WERI-Rb-1 (cell line): ENCODE measurements at regions not wholly inside any gene's neighbourhood (a gene's known extent, or its start where the extent isn't known, plus 50 kb on each side); places are given as distances from the start of the nearest gene placed in this dataset.

Experiments
- DNase-seq: peaks from one replicate; pipeline ENCODE4 v3.0.0-alpha.2; 2020
- H3K27ac ChIP-seq: fragments of 250-450 bp; sonication (Bioruptor Pico); 2 replicates; pipeline ENCODE4 v1.5.1; 2020; ENCODE audit warnings: mild to moderate bottlenecking, moderate library complexity
- H3K27me3 ChIP-seq: fragments of 250-450 bp; sonication (Bioruptor Pico); 2 replicates; pipeline ENCODE4 v1.5.1; 2021; ENCODE audit warnings: mild to moderate bottlenecking, low read depth, moderate library complexity; ENCODE audit not compliant: insufficient read depth, severe bottlenecking
- H3K36me3 ChIP-seq: fragments of 250-450 bp; sonication (Bioruptor Pico); 2 replicates; pipeline ENCODE4 v1.5.1; 2020; ENCODE audit warnings: mild to moderate bottlenecking, moderate library complexity
- H3K4me3 ChIP-seq: 2 replicates; pipeline ENCODE4 v1.5.1; 2011; ENCODE audit warnings: low read depth, mild to moderate bottlenecking, control low read depth, low read length
- H3K9me3 ChIP-seq: fragments of 250-450 bp; sonication (Bioruptor Pico); 2 replicates; pipeline ENCODE4 v1.5.1; 2021; ENCODE audit warnings: mild to moderate bottlenecking, moderate library complexity; ENCODE audit not compliant: severe bottlenecking
- CTCF ChIP-seq: IDR thresholded peaks from 2 replicates; pipeline ENCODE4 v1.5.1; 2011; ENCODE audit warnings: low read depth, mild to moderate bottlenecking, control low read depth, inconsistent platforms, low read length

- no peak for TF ChIP-seq CTCF
- Histone ChIP-seq H3K27ac (no peak overlapping the region), H3K9me3 (no peaks in the 10 kb centered on the region), H3K4me3 (no peak overlapping the region), H3K36me3 (no peaks in the 10 kb centered on the region), H3K27me3 (no peaks in the 10 kb centered on the region)
- DNase-seq = no peak
Measured at GRCh38 chr2:8172661-8173060, 509.2 kb upstream of the ID2 start.

- Histone ChIP-seq H3K4me3 (no peak overlapping the region), H3K27ac (no peak overlapping the region), H3K9me3 (no peaks in the 10 kb centered on the region), H3K27me3 (no peaks in the 10 kb centered on the region), H3K36me3 (no peaks in the 10 kb centered on the region)
- DNase-seq = no peak
- no peak for TF ChIP-seq CTCF
Measured at GRCh38 chr2:8174641-8175257, 507.1 kb upstream of the ID2 start.

GRCh38 chr2:8176887-8177286 is 505.0 kb upstream of the ID2 start:
- Histone ChIP-seq H3K4me3 (no peak overlapping the region), H3K9me3 (no peaks in the 10 kb centered on the region), H3K36me3 (no peaks in the 10 kb centered on the region), H3K27me3 (no peaks in the 10 kb centered on the region), H3K27ac (no peak overlapping the region)
- no peak for DNase-seq
- TF ChIP-seq CTCF = no peak

- H3K4me3 ChIP-seq = no peak overlapping the region
- DNase-seq = no peak
- no peak for TF ChIP-seq CTCF
- no peaks in the 10 kb centered on the region for H3K27me3 ChIP-seq
- no peaks in the 10 kb centered on the region for H3K36me3 ChIP-seq
- no peak overlapping the region for H3K27ac ChIP-seq
- H3K9me3 ChIP-seq = no peaks in the 10 kb centered on the region
Measured at GRCh38 chr2:8177566-8177965, 504.3 kb upstream of the ID2 start.

- no peak for DNase-seq
- Histone ChIP-seq H3K4me3 (no peak overlapping the region), H3K9me3 (no peaks in the 10 kb centered on the region), H3K27ac (no peak overlapping the region), H3K36me3 (no peaks in the 10 kb centered on the region), H3K27me3 (no peaks in the 10 kb centered on the region)
- TF ChIP-seq CTCF = no peak
Measured at GRCh38 chr2:8178911-8179310, 502.9 kb upstream of the ID2 start.

- no peak overlapping the region for H3K4me3 ChIP-seq
- H3K9me3 ChIP-seq = no peaks in the 10 kb centered on the region
- no peaks in the 10 kb centered on the region for H3K36me3 ChIP-seq
- no peaks in the 10 kb centered on the region for H3K27me3 ChIP-seq
- no peak overlapping the region for H3K27ac ChIP-seq
- DNase-seq = no peak
- no peak for TF ChIP-seq CTCF
Measured at GRCh38 chr2:8189316-8189715, 492.5 kb upstream of the ID2 start.
